T-helper 17 cell (primary cell): ENCODE measurements at regions not wholly inside any gene's neighbourhood (a gene's known extent, or its start where the extent isn't known, plus 50 kb on each side); places are given as distances from the start of the nearest gene placed in this dataset.

Experiments used
- ATAC-seq: fragments of 150-1000 bp; cut with Tn5 transposase; 2 replicates; pipeline ENCODE4 v1.10.0; 2021; ENCODE audit warnings: mild to moderate bottlenecking, moderate library complexity
- DNase-seq, 3 donors: peaks; one replicate each; pipeline versions ENCODE4 v3.0.0 to v3.0.0-alpha.2; 2020 to 2021
- H3K9me3 ChIP-seq: one replicate; pipeline ENCODE4 v1.7.0; 2013; ENCODE audit warnings: low read length, mild to moderate bottlenecking; ENCODE audit not compliant: control insufficient read depth, poor library complexity, severe bottlenecking
- H3K27ac Mint-ChIP-seq: one replicate; pipeline ENCODE4 v1.8.0; 2022; ENCODE audit warnings: mild to moderate bottlenecking, moderate library complexity, mixed read lengths
- H3K27me3 Mint-ChIP-seq: one replicate; pipeline ENCODE4 v1.8.0; 2022; ENCODE audit warnings: mixed read lengths
- H3K36me3 Mint-ChIP-seq: one replicate; pipeline ENCODE4 v1.8.0; 2022; ENCODE audit warnings: low read depth, mixed read lengths
- H3K4me1 Mint-ChIP-seq: one replicate; pipeline ENCODE4 v1.8.0; 2022; ENCODE audit warnings: mild to moderate bottlenecking, mixed read lengths
- H3K4me3 Mint-ChIP-seq: one replicate; pipeline ENCODE4 v1.8.0; 2022; ENCODE audit warnings: mild to moderate bottlenecking, moderate library complexity, mixed read lengths

GRCh38 chr11:69928975-69929374 is 109.8 kb upstream of the FGF3 start:
- Mint-ChIP-seq H3K27me3 (peaks cover 65% of the 10 kb centered on the region), H3K36me3 (peaks cover 7% of the 10 kb centered on the region)

DNA sequence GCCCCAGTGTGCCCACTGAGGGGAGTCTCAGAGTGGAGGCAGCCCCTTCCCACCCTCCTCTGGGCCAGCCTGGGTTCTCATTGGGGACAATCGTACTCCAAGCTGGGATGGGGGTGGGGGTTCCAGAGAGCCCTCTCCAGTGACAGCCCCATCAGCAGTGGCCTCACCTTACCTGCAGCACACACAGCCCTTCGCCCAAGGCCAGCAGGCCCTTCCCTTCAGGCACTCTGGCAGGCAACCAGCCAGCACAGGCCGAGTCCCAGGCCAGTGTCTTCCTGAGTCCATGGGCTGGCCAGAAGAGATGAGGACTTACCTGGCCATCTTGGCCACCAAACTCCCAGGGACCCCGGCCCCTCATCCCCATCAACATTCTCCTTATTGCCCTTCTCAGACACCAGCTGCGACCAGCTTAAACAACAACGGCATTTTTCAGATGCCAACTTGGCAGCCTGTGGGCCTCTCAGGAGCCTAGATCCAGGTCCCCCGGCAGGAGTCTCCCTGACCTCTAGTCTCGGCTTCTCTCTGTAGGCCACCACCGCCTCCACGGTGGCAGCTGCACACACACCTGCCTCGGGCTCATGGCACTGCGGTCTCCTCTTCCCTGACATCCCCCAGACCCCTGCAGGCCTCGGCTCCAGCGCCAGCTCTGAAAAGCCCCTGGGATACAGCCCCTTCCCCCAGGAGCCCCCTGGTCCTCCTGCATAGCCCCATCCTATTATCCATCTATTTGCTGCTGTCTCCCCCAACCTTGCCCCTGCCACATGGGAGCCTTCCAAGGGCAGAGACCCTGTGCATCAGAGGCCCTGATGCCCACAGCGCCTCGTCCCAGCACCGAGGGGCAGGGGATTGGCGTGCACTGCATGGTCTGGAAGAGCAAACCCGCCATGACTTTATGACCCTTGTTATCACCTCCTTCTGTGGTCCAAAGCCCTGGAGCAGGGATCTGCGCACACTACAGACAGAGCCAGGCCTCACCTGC is 111.2 kb upstream of the FGF3 start:
- Mint-ChIP-seq H3K27me3 (peaks cover 61% of the 10 kb centered on the region), H3K27ac (no peak overlapping the region), H3K36me3 (no peaks in the 10 kb centered on the region), H3K4me1 (peaks cover 3% of the 10 kb centered on the region), H3K4me3 (no peak overlapping the region)
- no peaks in the 10 kb centered on the region for H3K9me3 ChIP-seq
- no peak for DNase-seq
- no peak for ATAC-seq

More at GRCh38 chr11:69928975-69929374, 109.8 kb upstream of the FGF3 start:
- Mint-ChIP-seq H3K4me3 (no peak overlapping the region), H3K4me1 (peaks cover 7% of the 10 kb centered on the region), H3K27ac (no peak overlapping the region)
- H3K9me3 ChIP-seq = no peaks in the 10 kb centered on the region
- ATAC-seq = no peak
- no peak for DNase-seq

DNA sequence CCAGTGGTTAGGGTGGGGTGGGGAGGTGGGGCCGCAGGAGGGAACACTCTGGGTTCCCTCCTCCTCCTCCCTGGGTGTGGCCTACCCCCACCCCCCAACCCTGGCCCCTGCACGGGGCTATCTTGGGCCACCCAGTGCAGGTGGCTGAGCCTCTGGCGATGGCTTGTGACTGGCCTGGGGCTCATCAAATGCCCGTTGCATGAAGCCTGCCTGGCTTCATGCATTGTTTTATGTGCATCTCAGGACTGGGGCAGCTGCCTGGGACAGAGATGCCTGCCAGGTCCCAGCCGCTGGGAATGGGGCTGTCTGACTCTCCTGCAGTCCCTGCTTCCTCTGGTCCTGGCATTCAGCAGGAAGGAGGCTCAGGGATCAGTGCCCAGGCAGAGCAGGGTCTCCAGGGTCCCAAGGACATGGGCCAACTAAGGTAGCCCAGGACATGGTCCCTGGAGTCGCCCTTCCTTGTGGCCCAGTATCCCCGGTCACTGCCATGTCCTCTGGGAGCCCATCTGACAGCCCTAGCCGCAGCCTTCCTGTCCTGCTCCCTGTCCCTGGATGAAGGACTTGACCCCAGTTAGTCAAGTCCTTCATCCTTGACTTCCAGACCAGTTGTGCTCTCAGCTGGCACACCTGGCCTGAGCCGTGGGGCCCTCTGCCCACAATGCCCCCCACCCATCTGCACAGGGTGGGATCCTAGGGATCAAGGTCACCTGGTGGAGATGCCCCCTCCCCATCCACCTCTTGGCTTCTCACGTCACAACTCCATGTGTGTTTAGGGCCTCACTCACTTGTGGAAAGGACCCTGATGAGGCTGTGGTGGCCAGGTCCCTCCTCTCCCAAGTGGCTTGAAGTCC is 112.1 kb upstream of the FGF3 start:
- Mint-ChIP-seq H3K27ac (no peak overlapping the region), H3K4me1 (no peaks in the 10 kb centered on the region), H3K27me3 (peaks cover 54% of the 10 kb centered on the region), H3K4me3 (no peak overlapping the region), H3K36me3 (no peaks in the 10 kb centered on the region)
- DNase-seq (no peak), ATAC-seq (no peak)
- H3K9me3 ChIP-seq = no peaks in the 10 kb centered on the region

GRCh38 chr11:69931994-69932910 is 113.0 kb upstream of the FGF3 start:
- no peak for DNase-seq
- Mint-ChIP-seq H3K27ac (no peak overlapping the region), H3K4me1 (no peaks in the 10 kb centered on the region), H3K4me3 (no peak overlapping the region), H3K36me3 (no peaks in the 10 kb centered on the region), H3K27me3 (peaks cover 47% of the 10 kb centered on the region)
- no peak for ATAC-seq
- H3K9me3 ChIP-seq = no peaks in the 10 kb centered on the region

GRCh38 chr11:69934861-69935494 is 115.8 kb upstream of the FGF3 start:
- DNase-seq = no peak
- Mint-ChIP-seq H3K4me3 (no peak overlapping the region), H3K27ac (no peak overlapping the region), H3K4me1 (no peaks in the 10 kb centered on the region), H3K27me3 (peaks cover 42% of the 10 kb centered on the region), H3K36me3 (no peaks in the 10 kb centered on the region)
- no peaks in the 10 kb centered on the region for H3K9me3 ChIP-seq
- no peak for ATAC-seq

DNA sequence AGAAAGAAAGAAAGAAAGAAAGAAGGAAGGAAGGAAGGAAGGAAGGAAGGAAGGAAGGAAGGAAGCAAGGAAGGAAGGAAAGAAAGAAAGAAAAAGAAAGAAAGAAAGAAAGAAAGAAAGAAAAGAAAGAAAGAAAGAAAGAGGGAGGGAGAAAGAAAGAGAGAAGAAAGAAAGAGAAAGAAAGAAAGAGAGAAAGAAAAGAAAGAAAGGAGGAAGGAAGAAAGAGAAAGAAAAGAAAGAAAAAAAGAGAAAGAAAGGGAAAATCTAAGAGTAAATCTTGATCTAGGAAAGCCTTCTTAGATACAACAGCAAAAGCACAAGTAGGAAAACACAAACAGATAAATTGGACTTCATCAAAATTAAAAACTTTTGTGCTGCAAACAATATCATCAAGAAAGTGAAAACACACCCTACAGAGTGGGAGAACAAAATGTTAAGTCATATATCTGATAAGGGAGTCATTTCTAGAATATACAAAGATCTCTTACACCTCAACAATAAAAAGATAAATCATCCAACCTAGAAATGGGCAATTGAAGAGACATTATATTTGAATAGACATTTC is 116.8 kb upstream of the FGF3 start:
- no peak for ATAC-seq
- DNase-seq = no peak
- Mint-ChIP-seq H3K4me3 (no peak overlapping the region), H3K27me3 (peaks cover 43% of the 10 kb centered on the region), H3K36me3 (no peaks in the 10 kb centered on the region), H3K27ac (peak overlapping the region; percentile 14), H3K4me1 (no peaks in the 10 kb centered on the region)
- H3K9me3 ChIP-seq = no peaks in the 10 kb centered on the region

DNA sequence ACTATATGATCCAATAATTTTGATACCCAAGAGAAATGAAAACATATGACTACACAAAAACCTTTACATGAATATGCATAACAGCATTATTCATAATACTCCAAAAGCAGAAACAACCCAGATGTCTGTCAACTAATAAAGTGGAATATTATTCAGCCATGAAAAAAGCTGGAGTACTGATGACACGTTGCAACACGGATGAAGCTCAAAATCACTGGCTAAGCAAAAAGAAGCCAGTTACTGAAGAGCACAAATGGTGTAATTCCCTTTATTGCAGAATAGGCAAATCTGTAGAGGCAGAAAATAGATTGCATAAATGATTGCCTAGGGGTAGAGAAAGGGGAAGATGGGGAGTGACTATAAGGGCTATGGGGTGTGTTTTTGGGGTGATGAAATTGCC is 117.6 kb upstream of the FGF3 start:
- Mint-ChIP-seq H3K27me3 (peaks cover 46% of the 10 kb centered on the region), H3K4me3 (no peak overlapping the region), H3K36me3 (no peaks in the 10 kb centered on the region), H3K4me1 (no peaks in the 10 kb centered on the region), H3K27ac (no peak overlapping the region)
- H3K9me3 ChIP-seq = no peaks in the 10 kb centered on the region
- no peak for DNase-seq
- ATAC-seq = no peak

DNA sequence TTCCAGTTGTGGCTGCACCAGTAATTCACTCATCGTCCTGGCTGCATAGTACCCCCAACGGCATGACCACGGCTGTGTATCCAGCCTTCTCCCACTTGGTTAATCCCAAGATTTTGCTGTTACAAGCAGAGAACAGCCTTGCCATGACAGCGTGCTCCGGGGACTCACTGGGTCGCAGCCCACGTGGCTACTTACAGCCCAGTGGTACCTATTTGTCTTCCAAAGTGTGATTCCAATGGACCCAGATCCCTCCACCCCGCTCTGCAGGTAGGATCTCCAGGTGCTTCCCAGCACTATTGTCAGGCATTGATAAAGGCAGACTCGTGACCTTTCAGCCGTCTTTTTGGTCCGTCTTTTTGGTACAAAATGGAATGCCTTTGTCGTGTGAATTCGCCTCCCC is 119.0 kb upstream of the FGF3 start:
- Mint-ChIP-seq H3K36me3 (no peaks in the 10 kb centered on the region), H3K27me3 (peaks cover 49% of the 10 kb centered on the region), H3K4me3 (no peak overlapping the region), H3K4me1 (no peaks in the 10 kb centered on the region), H3K27ac (no peak overlapping the region)
- no peak for ATAC-seq
- DNase-seq = no peak
- H3K9me3 ChIP-seq = no peaks in the 10 kb centered on the region

GRCh38 chr11:69939551-69940245 is 120.5 kb upstream of the FGF3 start:
- no peak overlapping the region for H3K27ac Mint-ChIP-seq
- no peaks in the 10 kb centered on the region for H3K4me1 Mint-ChIP-seq
- DNase-seq (no peak), ATAC-seq (no peak)
- H3K9me3 ChIP-seq = no peaks in the 10 kb centered on the region
- H3K27me3 Mint-ChIP-seq = peaks cover 55% of the 10 kb centered on the region
- no peak overlapping the region for H3K4me3 Mint-ChIP-seq
- H3K36me3 Mint-ChIP-seq = no peaks in the 10 kb centered on the region

DNA sequence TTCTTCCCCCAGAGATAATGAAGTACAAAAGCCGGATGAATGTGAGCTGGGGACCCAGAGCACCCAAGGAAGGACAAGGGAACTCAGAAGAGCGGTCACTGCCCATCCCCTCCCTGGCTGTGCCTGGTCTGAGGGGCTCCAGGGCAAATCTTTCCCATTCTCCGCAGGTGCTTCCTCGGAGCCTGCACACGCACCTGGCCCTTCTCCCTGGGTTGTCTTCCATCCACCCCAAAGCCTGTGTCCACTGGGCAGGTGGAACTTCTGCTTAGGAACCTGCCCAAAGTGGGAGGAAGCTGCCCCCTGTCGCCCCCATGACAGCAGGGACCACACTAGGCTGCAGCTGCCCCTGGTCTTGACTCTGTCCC is 121.0 kb upstream of the FGF3 start:
- DNase-seq = no peak
- no peak overlapping the region for H3K27ac Mint-ChIP-seq
- H3K36me3 Mint-ChIP-seq = no peaks in the 10 kb centered on the region

GRCh38 chr11:69941546-69942332 is 122.5 kb upstream of the FGF3 start:
- ATAC-seq = no peak
- no peak for DNase-seq
- Mint-ChIP-seq H3K4me1 (no peaks in the 10 kb centered on the region), H3K4me3 (no peak overlapping the region), H3K27ac (no peak overlapping the region), H3K27me3 (peaks cover 49% of the 10 kb centered on the region), H3K36me3 (no peaks in the 10 kb centered on the region)
- H3K9me3 ChIP-seq = no peaks in the 10 kb centered on the region

More for the DNA sequence above, 121.0 kb upstream of the FGF3 start:
- ATAC-seq = no peak
- no peak overlapping the region for H3K4me3 Mint-ChIP-seq
- peaks cover 50% of the 10 kb centered on the region for H3K27me3 Mint-ChIP-seq
- H3K4me1 Mint-ChIP-seq = no peaks in the 10 kb centered on the region
- H3K9me3 ChIP-seq = no peaks in the 10 kb centered on the region
